GM12872 (cell line): ENCODE measurements at regions not wholly inside any gene's neighbourhood (a gene's known extent, or its start where the extent isn't known, plus 50 kb on each side); places are given as distances from the start of the nearest gene placed in this dataset.

ENCODE experiments used
- TF ChIP-seq, protein P1 (sequence below): IDR thresholded peaks from 3 replicates; pipeline ENCODE4 v1.5.1; 2011; ENCODE audit warnings: low read depth, mild to moderate bottlenecking, low read length, moderate library complexity; ENCODE audit not compliant: insufficient read depth

DNA sequence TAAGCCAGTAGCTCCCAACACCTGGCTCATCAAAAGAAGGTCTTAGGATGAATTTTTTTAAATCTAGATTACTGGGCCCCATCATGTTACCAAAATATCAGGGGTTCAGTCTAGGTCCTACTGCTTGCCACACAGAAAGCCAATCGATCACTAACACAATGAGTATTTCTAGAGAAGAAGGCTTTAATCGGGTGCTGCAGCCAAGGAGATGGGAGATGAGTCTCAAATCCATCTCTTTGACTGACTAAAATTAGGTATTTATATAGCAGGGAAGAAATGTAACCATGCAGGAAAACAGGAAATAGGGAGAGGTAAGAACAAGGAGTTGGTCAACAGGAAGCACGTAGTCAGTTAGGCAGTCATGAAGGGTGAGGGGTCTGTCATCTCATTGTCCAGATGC, 288.2 kb downstream of the CEP170 start:
- TF ChIP-seq, protein P1, sequence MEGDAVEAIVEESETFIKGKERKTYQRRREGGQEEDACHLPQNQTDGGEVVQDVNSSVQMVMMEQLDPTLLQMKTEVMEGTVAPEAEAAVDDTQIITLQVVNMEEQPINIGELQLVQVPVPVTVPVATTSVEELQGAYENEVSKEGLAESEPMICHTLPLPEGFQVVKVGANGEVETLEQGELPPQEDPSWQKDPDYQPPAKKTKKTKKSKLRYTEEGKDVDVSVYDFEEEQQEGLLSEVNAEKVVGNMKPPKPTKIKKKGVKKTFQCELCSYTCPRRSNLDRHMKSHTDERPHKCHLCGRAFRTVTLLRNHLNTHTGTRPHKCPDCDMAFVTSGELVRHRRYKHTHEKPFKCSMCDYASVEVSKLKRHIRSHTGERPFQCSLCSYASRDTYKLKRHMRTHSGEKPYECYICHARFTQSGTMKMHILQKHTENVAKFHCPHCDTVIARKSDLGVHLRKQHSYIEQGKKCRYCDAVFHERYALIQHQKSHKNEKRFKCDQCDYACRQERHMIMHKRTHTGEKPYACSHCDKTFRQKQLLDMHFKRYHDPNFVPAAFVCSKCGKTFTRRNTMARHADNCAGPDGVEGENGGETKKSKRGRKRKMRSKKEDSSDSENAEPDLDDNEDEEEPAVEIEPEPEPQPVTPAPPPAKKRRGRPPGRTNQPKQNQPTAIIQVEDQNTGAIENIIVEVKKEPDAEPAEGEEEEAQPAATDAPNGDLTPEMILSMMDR: no peak

DNA sequence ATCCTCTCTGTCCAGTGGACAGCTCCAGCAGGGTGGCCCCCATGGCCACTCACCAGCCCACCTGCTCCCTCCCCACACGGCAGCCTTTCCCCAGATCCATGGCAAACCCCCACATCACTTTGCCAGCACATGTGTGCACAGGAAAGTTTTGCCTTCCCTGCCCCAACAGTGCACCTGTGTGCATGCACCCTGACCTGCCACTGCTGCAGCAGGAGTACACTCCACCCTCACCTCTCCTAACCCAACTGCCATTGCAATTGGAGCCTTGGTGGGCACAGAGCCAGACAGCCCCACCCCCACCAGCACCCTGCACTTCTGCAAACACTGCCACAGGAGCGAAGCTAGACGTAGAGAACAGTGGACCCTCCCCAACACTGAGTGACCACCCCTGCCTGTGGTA, 308.9 kb downstream of the CEP170 start:
- TF ChIP-seq, protein P1: no peak

DNA sequence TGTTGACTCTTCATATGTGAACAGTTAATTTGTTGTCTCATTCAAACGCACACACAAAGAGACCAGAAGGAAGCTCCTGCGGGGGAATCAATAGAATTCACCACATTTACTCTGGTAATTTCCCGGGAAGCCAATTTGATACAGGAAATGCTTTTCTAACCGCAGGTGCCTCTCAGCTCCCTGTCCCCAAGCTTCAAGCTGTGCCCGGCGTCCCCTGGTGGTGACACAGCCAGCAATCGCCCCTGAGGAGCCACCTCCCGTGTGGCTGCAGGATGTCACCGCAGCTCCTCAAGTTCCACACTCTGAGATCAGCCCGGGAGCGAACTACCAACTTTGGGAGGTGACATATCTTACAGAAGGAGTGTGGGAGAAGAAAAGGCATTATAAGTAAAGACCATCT, 318.4 kb downstream of the CEP170 start:
- TF ChIP-seq, protein P1: peak; percentile 48; the same call in 2 of the 3 replicates

DNA sequence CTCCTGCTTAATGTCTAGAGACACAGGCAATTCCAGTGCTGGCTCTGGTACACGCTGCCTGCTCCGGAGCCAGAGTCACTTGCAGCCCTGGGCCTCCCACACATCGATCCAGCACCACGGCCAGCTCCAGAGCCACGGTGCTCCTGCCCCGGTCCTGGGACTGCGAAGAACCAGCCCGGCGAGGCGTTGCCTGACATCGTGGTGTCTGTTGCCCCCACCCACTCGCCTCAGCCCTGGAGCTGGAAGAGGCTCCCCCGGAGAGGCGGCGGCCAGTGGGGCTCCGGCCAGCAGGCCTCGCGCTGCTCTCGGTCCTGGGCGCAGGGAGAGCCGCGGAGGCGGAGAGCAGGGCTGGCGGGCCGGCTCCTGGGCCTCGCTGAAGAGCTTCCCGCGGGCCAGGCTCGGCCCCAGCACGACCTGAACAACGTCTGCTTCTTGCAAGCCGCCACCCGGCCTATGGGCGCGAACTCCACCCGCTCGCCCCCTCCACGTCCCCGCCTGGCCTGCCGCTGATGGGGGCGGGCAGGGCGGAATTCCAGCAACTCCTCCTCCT, 364.8 kb downstream of the CEP170 start:
- TF ChIP-seq, protein P1: no peak

DNA sequence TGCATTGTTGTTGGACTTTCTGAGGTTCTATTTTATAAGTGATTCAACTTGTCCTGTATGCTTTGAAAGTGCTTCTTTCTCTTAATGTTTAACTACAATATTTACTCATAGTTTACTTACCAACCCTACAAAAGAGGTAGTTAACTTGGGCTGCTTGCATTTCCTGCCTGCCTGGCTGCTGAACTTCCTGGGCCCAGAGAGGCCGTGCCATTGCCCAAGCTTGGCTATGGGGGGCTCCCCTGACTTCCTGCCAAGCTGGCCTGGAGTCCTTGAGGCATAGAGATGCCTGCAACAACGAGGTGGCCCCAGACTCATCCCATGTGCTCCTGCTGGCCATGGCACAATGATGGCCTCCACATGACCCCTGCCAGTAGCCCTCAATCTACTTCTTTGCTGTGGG, 361.6 kb upstream of the PLD5 start:
- TF ChIP-seq, protein P1: no peak

DNA sequence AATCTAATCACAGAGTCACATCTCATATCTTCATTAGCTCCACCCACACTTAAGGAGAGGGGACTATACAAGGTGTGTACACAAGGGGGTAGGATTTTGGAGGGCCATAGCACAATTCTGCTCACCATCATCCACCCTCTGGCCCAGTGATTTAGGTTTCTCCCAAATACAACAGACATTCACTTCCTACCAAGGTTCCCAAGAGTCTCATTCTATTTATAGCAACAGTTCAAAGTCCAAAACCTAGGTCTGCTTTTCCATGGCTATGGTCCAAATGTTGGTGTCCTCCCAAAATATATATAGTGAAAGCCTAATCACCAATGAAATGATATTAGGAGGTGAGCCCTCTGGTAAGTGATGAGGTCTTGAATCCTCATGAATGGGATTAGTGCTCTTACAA, 353.2 kb upstream of the PLD5 start:
- TF ChIP-seq, protein P1: no peak

DNA sequence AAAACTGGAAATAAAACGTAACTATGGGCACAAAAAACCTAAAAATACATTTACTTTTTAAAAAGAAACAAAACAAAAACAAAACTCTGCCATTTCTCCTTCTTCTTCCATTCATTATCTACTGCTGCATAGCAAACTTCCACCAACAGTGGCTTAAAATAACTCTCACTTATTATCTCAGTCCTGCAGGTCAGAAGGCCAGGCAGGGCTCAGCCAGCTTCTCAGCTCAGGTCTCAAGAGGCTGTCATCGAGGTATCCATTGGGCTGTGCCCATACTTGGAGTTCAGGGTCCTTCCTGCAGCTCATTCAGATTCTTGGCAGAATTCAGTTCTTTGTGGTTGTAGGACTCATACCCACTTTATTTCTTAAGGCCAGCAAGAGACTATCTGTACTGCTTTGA, 352.7 kb upstream of the PLD5 start:
- TF ChIP-seq, protein P1: no peak
